SU-DHL-6 (cell line): ENCODE measurements at regions not wholly inside any gene's neighbourhood (a gene's known extent, or its start where the extent isn't known, plus 50 kb on each side); places are given as distances from the start of the nearest gene placed in this dataset.

Source experiments
- H2AFZ ChIP-seq: fragments of 200-600 bp; sonication (generic); 2 replicates; pipeline ENCODE4 v1.6.1; 2014; ENCODE audit warnings: low read depth, mild to moderate bottlenecking, moderate library complexity, mixed read lengths, antibody characterized with exemption, low read length; ENCODE audit not compliant: severe bottlenecking
- H3F3A ChIP-seq: fragments of 200-600 bp; shearing (Covaris generic); 2 replicates; pipeline ENCODE4 v1.6.0; 2016; ENCODE audit warnings: antibody characterized with exemption, mild to moderate bottlenecking; ENCODE audit not compliant: insufficient read depth
- H3K27ac ChIP-seq: fragments of 200-600 bp; sonication (generic); 2 replicates; pipeline ENCODE4 v1.5.1; 2016; ENCODE audit warnings: low read depth, mild to moderate bottlenecking, low read length, moderate library complexity, mixed read lengths
- H3K27me3 ChIP-seq: fragments of 200-600 bp; sonication (generic), shearing (Covaris generic); 2 replicates; pipeline ENCODE4 v1.6.0; 2014; ENCODE audit warnings: mild to moderate bottlenecking, low read length
- H3K36me3 ChIP-seq: fragments of 200-600 bp; sonication (generic); 2 replicates; pipeline ENCODE4 v1.6.1; 2014; ENCODE audit warnings: mild to moderate bottlenecking, low read length, mixed read lengths
- H3K4me2 ChIP-seq: fragments of 300-600, 200-600 bp; shearing (Covaris generic), sonication (generic); 2 replicates; pipeline ENCODE4 v1.6.0; 2014; ENCODE audit warnings: low read length, low read depth, mild to moderate bottlenecking; ENCODE audit not compliant: poor library complexity, severe bottlenecking
- H3K4me3 ChIP-seq: fragments of 200-600 bp; sonication (generic); 2 replicates; pipeline ENCODE4 v1.5.1; 2014; ENCODE audit warnings: antibody characterized with exemption, low read length, mild to moderate bottlenecking, mixed read lengths; ENCODE audit not compliant: insufficient read depth, poor library complexity, severe bottlenecking
- H3K79me2 ChIP-seq: fragments of 200-600 bp; sonication (generic); 2 replicates; pipeline ENCODE4 v1.6.1; 2014; ENCODE audit warnings: mild to moderate bottlenecking, low read length, moderate library complexity; ENCODE audit not compliant: insufficient read depth
- H3K9ac ChIP-seq: fragments of 200-600 bp; sonication (generic); 2 replicates; pipeline ENCODE4 v1.7.0; 2014; ENCODE audit warnings: mild to moderate bottlenecking, low read length
- H3K9me2 ChIP-seq: fragments of 200-600 bp; sonication (generic); replicated peaks from 2 replicates; pipeline ENCODE4 v1.6.1; 2014; ENCODE audit warnings: low read length; ENCODE audit not compliant: insufficient read depth
- H3K9me3 ChIP-seq: fragments of 200-600 bp; sonication (generic); 2 replicates; pipeline ENCODE4 v1.6.1; 2014; ENCODE audit warnings: low read length, mixed read lengths; ENCODE audit not compliant: insufficient read depth
- H4K20me1 ChIP-seq: fragments of 200-600 bp; sonication (generic); 2 replicates; pipeline ENCODE4 v1.6.1; 2014; ENCODE audit warnings: low read depth, mild to moderate bottlenecking, antibody characterized with exemption, low read length, moderate library complexity, mixed read lengths
- CTCF ChIP-seq: fragments of 200-600 bp; sonication (generic); IDR thresholded peaks from one replicate; pipeline ENCODE4 v1.5.1; 2017; ENCODE audit warnings: antibody characterized with exemption, mild to moderate bottlenecking, low read length, moderate library complexity; ENCODE audit not compliant: insufficient read depth, poor library complexity, severe bottlenecking
- EZH2phosphoT487 ChIP-seq: fragments of 200-600 bp; sonication (generic), shearing (Covaris generic); conservative IDR thresholded peaks from 2 replicates; pipeline ENCODE4 v1.6.1; 2018; ENCODE audit warnings: mild to moderate bottlenecking, antibody characterized with exemption, low read length, moderate library complexity, mixed read lengths

- H3K4me2 ChIP-seq, result no peak overlapping the region
- no peak overlapping the region for H3K27ac ChIP-seq
- H4K20me1 ChIP-seq, result no peaks in the 10 kb centered on the region
- H3K27me3 ChIP-seq, result no peaks in the 10 kb centered on the region
- H3K79me2 ChIP-seq, result no peaks in the 10 kb centered on the region
- no peaks in the 10 kb centered on the region for H3K9me3 ChIP-seq
- H2AFZ ChIP-seq, result no peak overlapping the region
- H3K9ac ChIP-seq, result no peak overlapping the region
- H3K4me3 ChIP-seq, result no peak overlapping the region
- TF ChIP-seq CTCF (no peak), EZH2phosphoT487 (no peak)
- no peaks in the 10 kb centered on the region for H3F3A ChIP-seq
- H3K36me3 ChIP-seq, result no peaks in the 10 kb centered on the region
- no peaks in the 10 kb centered on the region for H3K9me2 ChIP-seq
Measured at GRCh38 chr20:2238601-2239000, 57.2 kb upstream of the TGM3 start.

- H3F3A ChIP-seq, result no peaks in the 10 kb centered on the region
- no peaks in the 10 kb centered on the region for H3K9me3 ChIP-seq
- H3K27ac ChIP-seq, result no peak overlapping the region
- no peak overlapping the region for H3K9ac ChIP-seq
- no peaks in the 10 kb centered on the region for H3K27me3 ChIP-seq
- H4K20me1 ChIP-seq, result no peaks in the 10 kb centered on the region
- TF ChIP-seq EZH2phosphoT487, result no peak
- TF ChIP-seq CTCF, result no peak
- no peak overlapping the region for H2AFZ ChIP-seq
- no peak overlapping the region for H3K4me2 ChIP-seq
- no peaks in the 10 kb centered on the region for H3K79me2 ChIP-seq
- no peaks in the 10 kb centered on the region for H3K36me3 ChIP-seq
- no peaks in the 10 kb centered on the region for H3K9me2 ChIP-seq
- H3K4me3 ChIP-seq, result no peak overlapping the region
Measured at GRCh38 chr20:2240835-2241234, 55.0 kb upstream of the TGM3 start.

GRCh38 chr20:2242678-2243077, 53.1 kb upstream of the TGM3 start:
- Histone ChIP-seq H3K9me2 (no peaks in the 10 kb centered on the region), H3K4me2 (no peak overlapping the region), H3K79me2 (no peaks in the 10 kb centered on the region), H3K9ac (no peak overlapping the region), H3K36me3 (no peaks in the 10 kb centered on the region), H3F3A (no peaks in the 10 kb centered on the region), H3K9me3 (no peaks in the 10 kb centered on the region), H3K27ac (no peak overlapping the region), H2AFZ (no peak overlapping the region), H3K4me3 (no peak overlapping the region), H3K27me3 (no peaks in the 10 kb centered on the region), H4K20me1 (no peaks in the 10 kb centered on the region)
- TF ChIP-seq CTCF (no peak), EZH2phosphoT487 (no peak)

- H3K27me3 ChIP-seq, result no peaks in the 10 kb centered on the region
- H3K27ac ChIP-seq, result no peak overlapping the region
- H3K79me2 ChIP-seq, result no peaks in the 10 kb centered on the region
- no peak overlapping the region for H3K9ac ChIP-seq
- H4K20me1 ChIP-seq, result no peaks in the 10 kb centered on the region
- H2AFZ ChIP-seq, result no peak overlapping the region
- H3K9me2 ChIP-seq, result no peaks in the 10 kb centered on the region
- H3K4me2 ChIP-seq, result no peak overlapping the region
- H3K9me3 ChIP-seq, result no peaks in the 10 kb centered on the region
- no peaks in the 10 kb centered on the region for H3K36me3 ChIP-seq
- TF ChIP-seq EZH2phosphoT487 (no peak), CTCF (no peak)
- no peaks in the 10 kb centered on the region for H3F3A ChIP-seq
- H3K4me3 ChIP-seq, result no peak overlapping the region
Measured at GRCh38 chr20:2244523-2244922, 51.3 kb upstream of the TGM3 start.
